Panc1 (cell line): ENCODE measurements at regions not wholly inside any gene's neighbourhood (a gene's known extent, or its start where the extent isn't known, plus 50 kb on each side); places are given as distances from the start of the nearest gene placed in this dataset.

Experiments
- ATAC-seq: fragments of 200-7000 bp; cut with Tn5 transposase; 2 replicates; pipeline ENCODE4 v1.9.1; 2020; ENCODE audit warnings: mild to moderate bottlenecking, moderate library complexity
- BruUV-seq: library from RNA; stranded (reverse); fragments of 400-500 nt; replicated peaks from 2 replicates; lab custom pipeline; 2021; lab: Mats Ljungman, UMichigan
- CTCF ChIA-PET: fragments of 300-600 bp; sonication (Branson Sonifier 250); formaldehyde crosslinking; loops from one replicate; lab custom pipeline; 2022; ENCODE audit warnings: antibody characterized with exemption; lab: Charles Lee
- POLR2A ChIA-PET: fragments of 300-600 bp; sonication (Branson Sonifier 250); formaldehyde crosslinking; loops from one replicate; lab custom pipeline; 2022; ENCODE audit warnings: antibody characterized with exemption; lab: Charles Lee
- DNase-seq: peaks from one replicate; pipeline ENCODE4 v3.0.0-alpha.2; 2010; ENCODE audit warnings: low read depth, low spot score
- H3K27ac ChIP-seq: 2 replicates; pipeline ENCODE4 v1.5.1; 2011; ENCODE audit warnings: mild to moderate bottlenecking, low read length, inconsistent platforms
- H3K27me3 ChIP-seq: fragments of 200-500 bp; sonication (Bioruptor generic); 2 replicates; pipeline ENCODE4 v1.6.0; 2014; ENCODE audit warnings: low read length, inconsistent platforms; ENCODE audit not compliant: control insufficient read depth, insufficient read depth
- H3K36me3 ChIP-seq: fragments of 200-500 bp; sonication (Bioruptor generic); 2 replicates; pipeline ENCODE4 v1.5.1; 2014; ENCODE audit warnings: inconsistent platforms, mild to moderate bottlenecking, low read length, moderate library complexity; ENCODE audit not compliant: control insufficient read depth, insufficient read depth
- H3K4me1 ChIP-seq: 2 replicates; pipeline ENCODE4 v1.5.1; 2011; ENCODE audit warnings: inconsistent platforms, mild to moderate bottlenecking, low read length, moderate library complexity; ENCODE audit not compliant: control insufficient read depth, insufficient read depth
- H3K4me3 ChIP-seq, 2 experiments: 2 replicates each; pipeline ENCODE4 v1.5.1; 2011 to 2012; ENCODE audit warnings: low read depth in 2 of 2, low read length in 2 of 2, mild to moderate bottlenecking in 2 of 2, inconsistent platforms in 1 of 2, moderate library complexity in 1 of 2
- H3K9me3 ChIP-seq: fragments of 200-500 bp; sonication (Bioruptor generic); 2 replicates; pipeline ENCODE4 v1.5.1; 2014; ENCODE audit warnings: low read depth, mild to moderate bottlenecking, inconsistent platforms, low read length, moderate library complexity; ENCODE audit not compliant: control insufficient read depth, insufficient read depth
- POLR2AphosphoS5 ChIP-seq: IDR thresholded peaks from 2 replicates; pipeline ENCODE4 v1.6.1; 2012; ENCODE audit warnings: mild to moderate bottlenecking, low read depth, low read length, moderate library complexity
- SIN3A ChIP-seq: IDR thresholded peaks from 2 replicates; pipeline ENCODE4 v1.6.1; 2012; ENCODE audit warnings: low read depth, mild to moderate bottlenecking, low read length, moderate library complexity, borderline replicate concordance; ENCODE audit not compliant: insufficient read depth
- TCF7L2 ChIP-seq: IDR thresholded peaks from 2 replicates; pipeline ENCODE4 v1.6.1; 2011; ENCODE audit warnings: mild to moderate bottlenecking, low read depth, low read length, inconsistent platforms
- in situ Hi-C: cut with HindIII; loops from 2 replicates; pipeline ENCODE4 v1.10.0; 2016; ENCODE audit warnings: low sequenced_read_pairs, low pct_unique_long_range_greater_than_20kb
- intact Hi-C: fragments of 100-400 bp; cut with micrococcal nuclease; formaldehyde crosslinking; loops from one replicate; pipeline ENCODE4 v1.10.0; 2022; ENCODE audit not compliant: unreplicated experiment
- TF ChIP-seq, protein P1 (sequence below), 2 experiments: IDR thresholded peaks; 2 replicates each; pipeline ENCODE4 v1.6.1; 2011 to 2012; ENCODE audit warnings: low read depth in 2 of 2, control low read depth in 1 of 2, low read length in 1 of 2, mild to moderate bottlenecking in 1 of 2, moderate library complexity in 1 of 2; ENCODE audit not compliant: insufficient read depth in 1 of 2
- TF ChIP-seq, protein P2 (sequence below): fragments of 450-650 bp; IDR thresholded peaks from 2 replicates; pipeline ENCODE4 v1.5.1; 2017; ENCODE audit warnings: mild to moderate bottlenecking

- DNase-seq (no peak), ATAC-seq (no peak)
- in situ Hi-C loops = no loop called here
- TF ChIP-seq, protein P1, sequence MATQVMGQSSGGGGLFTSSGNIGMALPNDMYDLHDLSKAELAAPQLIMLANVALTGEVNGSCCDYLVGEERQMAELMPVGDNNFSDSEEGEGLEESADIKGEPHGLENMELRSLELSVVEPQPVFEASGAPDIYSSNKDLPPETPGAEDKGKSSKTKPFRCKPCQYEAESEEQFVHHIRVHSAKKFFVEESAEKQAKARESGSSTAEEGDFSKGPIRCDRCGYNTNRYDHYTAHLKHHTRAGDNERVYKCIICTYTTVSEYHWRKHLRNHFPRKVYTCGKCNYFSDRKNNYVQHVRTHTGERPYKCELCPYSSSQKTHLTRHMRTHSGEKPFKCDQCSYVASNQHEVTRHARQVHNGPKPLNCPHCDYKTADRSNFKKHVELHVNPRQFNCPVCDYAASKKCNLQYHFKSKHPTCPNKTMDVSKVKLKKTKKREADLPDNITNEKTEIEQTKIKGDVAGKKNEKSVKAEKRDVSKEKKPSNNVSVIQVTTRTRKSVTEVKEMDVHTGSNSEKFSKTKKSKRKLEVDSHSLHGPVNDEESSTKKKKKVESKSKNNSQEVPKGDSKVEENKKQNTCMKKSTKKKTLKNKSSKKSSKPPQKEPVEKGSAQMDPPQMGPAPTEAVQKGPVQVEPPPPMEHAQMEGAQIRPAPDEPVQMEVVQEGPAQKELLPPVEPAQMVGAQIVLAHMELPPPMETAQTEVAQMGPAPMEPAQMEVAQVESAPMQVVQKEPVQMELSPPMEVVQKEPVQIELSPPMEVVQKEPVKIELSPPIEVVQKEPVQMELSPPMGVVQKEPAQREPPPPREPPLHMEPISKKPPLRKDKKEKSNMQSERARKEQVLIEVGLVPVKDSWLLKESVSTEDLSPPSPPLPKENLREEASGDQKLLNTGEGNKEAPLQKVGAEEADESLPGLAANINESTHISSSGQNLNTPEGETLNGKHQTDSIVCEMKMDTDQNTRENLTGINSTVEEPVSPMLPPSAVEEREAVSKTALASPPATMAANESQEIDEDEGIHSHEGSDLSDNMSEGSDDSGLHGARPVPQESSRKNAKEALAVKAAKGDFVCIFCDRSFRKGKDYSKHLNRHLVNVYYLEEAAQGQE (IDR thresholded peaks at IDR 0.05; ENCODE audit: insufficient read depth in 1 of 2, low read depth in 2 of 2, low read length in 1 of 2) = no peak
- TF ChIP-seq TCF7L2 (no peak), SIN3A (no peak), POLR2AphosphoS5 (no peak)
- TF ChIP-seq, protein P2, sequence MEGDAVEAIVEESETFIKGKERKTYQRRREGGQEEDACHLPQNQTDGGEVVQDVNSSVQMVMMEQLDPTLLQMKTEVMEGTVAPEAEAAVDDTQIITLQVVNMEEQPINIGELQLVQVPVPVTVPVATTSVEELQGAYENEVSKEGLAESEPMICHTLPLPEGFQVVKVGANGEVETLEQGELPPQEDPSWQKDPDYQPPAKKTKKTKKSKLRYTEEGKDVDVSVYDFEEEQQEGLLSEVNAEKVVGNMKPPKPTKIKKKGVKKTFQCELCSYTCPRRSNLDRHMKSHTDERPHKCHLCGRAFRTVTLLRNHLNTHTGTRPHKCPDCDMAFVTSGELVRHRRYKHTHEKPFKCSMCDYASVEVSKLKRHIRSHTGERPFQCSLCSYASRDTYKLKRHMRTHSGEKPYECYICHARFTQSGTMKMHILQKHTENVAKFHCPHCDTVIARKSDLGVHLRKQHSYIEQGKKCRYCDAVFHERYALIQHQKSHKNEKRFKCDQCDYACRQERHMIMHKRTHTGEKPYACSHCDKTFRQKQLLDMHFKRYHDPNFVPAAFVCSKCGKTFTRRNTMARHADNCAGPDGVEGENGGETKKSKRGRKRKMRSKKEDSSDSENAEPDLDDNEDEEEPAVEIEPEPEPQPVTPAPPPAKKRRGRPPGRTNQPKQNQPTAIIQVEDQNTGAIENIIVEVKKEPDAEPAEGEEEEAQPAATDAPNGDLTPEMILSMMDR = no peak
- no TSS peak for BruUV-seq
- intact Hi-C loops = no loop called here
- Histone ChIP-seq H3K4me1 (no peaks in the 10 kb centered on the region), H3K36me3 (no peaks in the 10 kb centered on the region), H3K27ac (no peak overlapping the region), H3K9me3 (no peaks in the 10 kb centered on the region), H3K4me3 (no peak overlapping the region), H3K27me3 (no peaks in the 10 kb centered on the region)
- ChIA-PET POLR2A (interaction anchor here (0.6 kb wide), 1 partner anchor 797 kb away, joined by 3 read pairs; no protein-coding TSS in a partner anchor), CTCF (no interaction called here)
Observed at GRCh38 chr2:108145557-108146326, 94.0 kb upstream of the SULT1C3 start.

GRCh38 chr2:108148555-108148954 lies 91.2 kb upstream of the SULT1C3 start:
- H3K4me3 ChIP-seq = no peak overlapping the region
- no peaks in the 10 kb centered on the region for H3K36me3 ChIP-seq
- no TSS peak for BruUV-seq
- no peaks in the 10 kb centered on the region for H3K9me3 ChIP-seq
- TF ChIP-seq POLR2AphosphoS5 (no peak), TCF7L2 (no peak), SIN3A (no peak)
- TF ChIP-seq, protein P2 = no peak
- TF ChIP-seq, protein P1 (IDR thresholded peaks at IDR 0.05; ENCODE audit: insufficient read depth in 1 of 2, low read depth in 2 of 2, low read length in 1 of 2) = no peak
- intact Hi-C loops (no loop called here), in situ Hi-C loops (no loop called here)
- no peak overlapping the region for H3K27ac ChIP-seq
- ATAC-seq (no peak), DNase-seq (no peak)
- ChIA-PET CTCF (no interaction called here), POLR2A (no interaction called here)
- no peaks in the 10 kb centered on the region for H3K4me1 ChIP-seq
- H3K27me3 ChIP-seq = no peaks in the 10 kb centered on the region
